H1 (cell line): ENCODE measurements at regions not wholly inside any gene's neighbourhood (a gene's known extent, or its start where the extent isn't known, plus 50 kb on each side); places are given as distances from the start of the nearest gene placed in this dataset.

ENCODE experiments used
- RFX5 ChIP-seq: IDR thresholded peaks from 2 replicates; pipeline ENCODE4 v1.6.1; 2011; ENCODE audit warnings: low read depth, low read length, improper control_type of control experiment, borderline replicate concordance

DNA sequence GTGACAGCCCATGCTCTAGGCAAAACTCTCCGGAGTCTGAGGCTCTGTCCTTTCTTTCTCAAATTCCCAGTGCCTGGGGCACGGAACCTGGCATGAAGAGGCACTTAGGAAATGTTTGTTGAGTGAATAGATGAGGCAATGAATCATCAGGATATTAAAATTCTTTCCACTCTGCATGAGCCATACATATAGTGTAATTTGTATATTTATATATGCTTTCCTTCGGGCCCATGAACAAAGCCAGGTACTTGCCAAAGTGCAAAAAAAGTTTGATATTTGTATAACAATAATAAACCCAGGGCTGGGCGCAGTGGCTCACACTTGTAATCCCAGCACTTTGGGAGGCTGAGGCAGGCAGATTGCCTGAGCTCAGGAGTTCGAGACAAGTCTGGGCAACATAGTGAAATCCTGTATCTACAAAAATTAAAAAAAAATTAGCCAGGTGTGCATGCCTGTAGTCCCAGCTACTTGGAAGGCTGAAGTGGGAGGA lies 212.3 kb upstream of the ZNF217 start (continued):
- no peak for TF ChIP-seq RFX5
- TF ChIP-seq, all 59 proteins: peak for 0
